ENCODE measurements at regions not wholly inside any gene's neighbourhood (a gene's known extent, or its start where the extent isn't known, plus 50 kb on each side); places are given as distances from the start of the nearest gene placed in this dataset.
"Not testable (repeated sequence)": the region's sequence is repeated elsewhere in the genome, so short reads cannot be mapped to it uniquely, and the experiment has no call there.

- TF ChIP-seq, protein P1, sequence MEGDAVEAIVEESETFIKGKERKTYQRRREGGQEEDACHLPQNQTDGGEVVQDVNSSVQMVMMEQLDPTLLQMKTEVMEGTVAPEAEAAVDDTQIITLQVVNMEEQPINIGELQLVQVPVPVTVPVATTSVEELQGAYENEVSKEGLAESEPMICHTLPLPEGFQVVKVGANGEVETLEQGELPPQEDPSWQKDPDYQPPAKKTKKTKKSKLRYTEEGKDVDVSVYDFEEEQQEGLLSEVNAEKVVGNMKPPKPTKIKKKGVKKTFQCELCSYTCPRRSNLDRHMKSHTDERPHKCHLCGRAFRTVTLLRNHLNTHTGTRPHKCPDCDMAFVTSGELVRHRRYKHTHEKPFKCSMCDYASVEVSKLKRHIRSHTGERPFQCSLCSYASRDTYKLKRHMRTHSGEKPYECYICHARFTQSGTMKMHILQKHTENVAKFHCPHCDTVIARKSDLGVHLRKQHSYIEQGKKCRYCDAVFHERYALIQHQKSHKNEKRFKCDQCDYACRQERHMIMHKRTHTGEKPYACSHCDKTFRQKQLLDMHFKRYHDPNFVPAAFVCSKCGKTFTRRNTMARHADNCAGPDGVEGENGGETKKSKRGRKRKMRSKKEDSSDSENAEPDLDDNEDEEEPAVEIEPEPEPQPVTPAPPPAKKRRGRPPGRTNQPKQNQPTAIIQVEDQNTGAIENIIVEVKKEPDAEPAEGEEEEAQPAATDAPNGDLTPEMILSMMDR (IDR thresholded peaks at IDR 0.05; ENCODE audit: low read length, missing control alignments) = no peak
- DNase-seq (ENCODE audit: low read depth) = no peak
- H3K4me3 ChIP-seq (replicated peaks; ENCODE audit: low read depth, low read length) = no peak overlapping the region
Measured at GRCh38 chr11:134661660-134662059, 249.6 kb upstream of the B3GAT1 start.

DNA sequence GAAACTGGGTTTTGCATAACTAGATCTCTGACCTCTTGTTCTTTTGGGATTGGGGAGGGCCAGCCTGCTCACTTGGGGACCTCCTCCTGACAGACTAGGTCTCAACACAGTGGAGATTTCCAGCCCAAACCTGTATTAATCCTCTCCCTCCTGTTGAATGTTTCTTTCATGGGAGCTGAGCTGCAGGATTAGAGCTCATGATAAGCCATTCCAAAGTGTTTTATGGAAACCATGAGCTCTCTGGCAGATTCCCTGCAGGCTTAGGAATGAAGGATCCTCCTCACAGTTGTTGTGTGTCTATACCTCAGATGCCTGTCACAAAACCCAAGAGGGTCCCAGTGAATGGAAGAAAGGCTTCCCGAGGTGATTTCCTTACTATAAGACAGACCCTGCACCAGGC is 248.4 kb upstream of the B3GAT1 start:
- DNase-seq (ENCODE audit: low read depth) = no peak
- TF ChIP-seq, protein P1 (IDR thresholded peaks at IDR 0.05; ENCODE audit: low read length, missing control alignments) = no peak
- H3K4me3 ChIP-seq (replicated peaks; ENCODE audit: low read depth, low read length) = no peak overlapping the region

GRCh38 chr11:134659882-134660281 is 247.8 kb upstream of the B3GAT1 start:
- DNase-seq (ENCODE audit: low read depth) = no peak
- TF ChIP-seq, protein P1 (IDR thresholded peaks at IDR 0.05; ENCODE audit: low read length, missing control alignments) = no peak

GRCh38 chr11:134658481-134659225 is 246.6 kb upstream of the B3GAT1 start:
- no peak for DNase-seq (ENCODE audit: low read depth)
- TF ChIP-seq, protein P1 (IDR thresholded peaks at IDR 0.05; ENCODE audit: low read length, missing control alignments) = no peak
- no peak overlapping the region for H3K4me3 ChIP-seq (replicated peaks; ENCODE audit: low read depth, low read length)

More at GRCh38 chr11:134659882-134660281, 247.8 kb upstream of the B3GAT1 start:
- no peak overlapping the region for H3K4me3 ChIP-seq (replicated peaks; ENCODE audit: low read depth, low read length)

DNA sequence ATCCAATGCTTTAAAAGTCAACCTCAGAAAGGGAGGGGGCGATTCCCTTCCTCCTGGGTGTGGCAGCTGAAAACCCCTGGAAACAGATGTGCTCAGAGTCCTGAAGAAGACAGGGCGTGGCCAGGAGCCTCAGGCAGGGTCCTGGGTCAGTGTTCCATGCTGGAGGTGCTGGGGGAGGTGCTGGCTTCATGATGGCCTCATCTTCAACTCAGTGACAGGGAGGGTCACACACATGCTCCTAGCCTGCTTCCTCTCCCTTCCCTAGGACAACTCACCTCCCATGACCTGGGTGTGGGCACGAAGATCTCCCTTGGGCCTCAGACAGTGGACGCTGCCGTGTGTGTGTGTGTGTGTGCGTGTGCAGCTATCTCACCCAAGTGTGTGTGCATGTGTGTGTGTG is 245.6 kb upstream of the B3GAT1 start:
- no peak for DNase-seq (ENCODE audit: low read depth)
- no peak overlapping the region for H3K4me3 ChIP-seq (replicated peaks; ENCODE audit: low read depth, low read length)
- TF ChIP-seq, protein P1 (IDR thresholded peaks at IDR 0.05; ENCODE audit: low read length, missing control alignments) = no peak

DNA sequence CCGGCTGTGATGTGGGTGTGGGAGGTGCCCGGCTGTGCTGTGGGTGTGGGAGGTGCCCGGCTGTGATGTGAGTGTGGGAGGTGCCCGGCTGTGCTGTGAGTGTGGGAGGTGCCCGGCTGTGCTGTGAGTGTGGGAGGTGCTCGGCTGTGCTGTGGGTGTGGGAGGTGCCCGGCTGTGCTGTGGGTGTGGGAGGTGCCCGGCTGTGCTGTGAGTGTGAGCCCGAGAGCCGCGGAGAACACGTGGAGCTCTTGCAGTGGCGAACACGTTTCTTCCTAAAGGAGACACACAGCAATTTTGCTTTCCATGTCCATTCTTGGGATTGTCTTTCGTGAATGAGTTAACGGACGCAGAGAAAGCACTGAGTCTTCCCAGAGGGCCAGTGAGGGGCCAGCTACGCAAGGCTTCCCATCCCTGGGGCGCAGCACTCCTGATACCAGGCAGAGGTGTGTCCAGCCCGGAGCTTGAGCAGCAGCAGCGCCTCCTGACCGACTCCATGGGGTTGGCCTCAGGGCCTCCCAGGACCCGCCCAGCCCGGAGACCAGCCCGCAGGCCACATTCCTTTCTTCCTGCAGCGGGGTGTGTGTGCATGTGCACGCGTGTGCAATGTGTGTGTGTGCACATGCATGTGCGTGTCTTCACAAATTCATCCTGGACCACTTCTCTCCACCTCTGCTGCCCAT is 245.0 kb upstream of the B3GAT1 start:
- TF ChIP-seq, protein P1 (IDR thresholded peaks at IDR 0.05; ENCODE audit: low read length, missing control alignments) = no peak
- H3K4me3 ChIP-seq (replicated peaks; ENCODE audit: low read depth, low read length) = no peak overlapping the region
- no peak for DNase-seq (ENCODE audit: low read depth)

GRCh38 chr11:134656086-134656840 is 244.2 kb upstream of the B3GAT1 start:
- H3K4me3 ChIP-seq (replicated peaks; ENCODE audit: low read depth, low read length); DNase-seq (ENCODE audit: low read depth): not testable (repeated sequence)

Measured in fibroblast of pulmonary artery (primary cell).